PC-9 (cell line): ENCODE measurements at regions not wholly inside any gene's neighbourhood (a gene's known extent, or its start where the extent isn't known, plus 50 kb on each side); places are given as distances from the start of the nearest gene placed in this dataset.

Experiments
- EZH2 ChIP-seq: fragments of 200-600 bp; sonication (generic); IDR thresholded peaks from 2 replicates; pipeline ENCODE4 v1.8.0; 2017; ENCODE audit warnings: antibody characterized with exemption, low read depth
- TF ChIP-seq, protein P1 (sequence below): fragments of 200-600 bp; sonication (generic); conservative IDR thresholded peaks from 2 replicates; pipeline ENCODE4 v1.6.1; 2017; ENCODE audit warnings: mixed run types, antibody characterized with exemption, mild to moderate bottlenecking, moderate library complexity

- TF ChIP-seq, protein P1, sequence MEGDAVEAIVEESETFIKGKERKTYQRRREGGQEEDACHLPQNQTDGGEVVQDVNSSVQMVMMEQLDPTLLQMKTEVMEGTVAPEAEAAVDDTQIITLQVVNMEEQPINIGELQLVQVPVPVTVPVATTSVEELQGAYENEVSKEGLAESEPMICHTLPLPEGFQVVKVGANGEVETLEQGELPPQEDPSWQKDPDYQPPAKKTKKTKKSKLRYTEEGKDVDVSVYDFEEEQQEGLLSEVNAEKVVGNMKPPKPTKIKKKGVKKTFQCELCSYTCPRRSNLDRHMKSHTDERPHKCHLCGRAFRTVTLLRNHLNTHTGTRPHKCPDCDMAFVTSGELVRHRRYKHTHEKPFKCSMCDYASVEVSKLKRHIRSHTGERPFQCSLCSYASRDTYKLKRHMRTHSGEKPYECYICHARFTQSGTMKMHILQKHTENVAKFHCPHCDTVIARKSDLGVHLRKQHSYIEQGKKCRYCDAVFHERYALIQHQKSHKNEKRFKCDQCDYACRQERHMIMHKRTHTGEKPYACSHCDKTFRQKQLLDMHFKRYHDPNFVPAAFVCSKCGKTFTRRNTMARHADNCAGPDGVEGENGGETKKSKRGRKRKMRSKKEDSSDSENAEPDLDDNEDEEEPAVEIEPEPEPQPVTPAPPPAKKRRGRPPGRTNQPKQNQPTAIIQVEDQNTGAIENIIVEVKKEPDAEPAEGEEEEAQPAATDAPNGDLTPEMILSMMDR, result no peak
- TF ChIP-seq EZH2, result no peak
These were observed 200.0 kb upstream of the CASK start for GRCh38 chrX:42123369-42123768.
